ENCODE measurements at regions not wholly inside any gene's neighbourhood (a gene's known extent, or its start where the extent isn't known, plus 50 kb on each side); places are given as distances from the start of the nearest gene placed in this dataset.
"Not testable (repeated sequence)": the region's sequence is repeated elsewhere in the genome, so short reads cannot be mapped to it uniquely, and the experiment has no call there.

DNA sequence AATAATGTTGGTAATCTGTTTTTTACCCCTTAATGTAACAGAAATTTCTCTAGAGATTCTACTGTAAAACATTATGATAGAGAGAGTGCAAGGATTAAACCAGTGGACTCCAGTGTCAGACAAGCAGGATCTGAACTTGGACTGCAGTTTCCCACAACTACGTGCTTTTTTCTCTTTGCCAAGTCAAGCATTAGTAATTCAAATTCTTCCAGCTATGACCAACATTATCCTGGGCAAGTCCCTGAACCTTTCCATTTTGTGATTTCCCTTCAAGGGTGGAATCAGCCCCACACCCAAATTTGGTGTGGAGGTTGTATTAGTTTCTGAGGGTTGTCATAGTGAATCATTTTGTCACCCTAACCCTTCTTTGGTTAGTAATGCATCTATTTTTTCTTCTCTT, 482.0 kb downstream of the ZNF516 start:
- DNase-seq (ENCODE audit: low spot score): no peak

DNA sequence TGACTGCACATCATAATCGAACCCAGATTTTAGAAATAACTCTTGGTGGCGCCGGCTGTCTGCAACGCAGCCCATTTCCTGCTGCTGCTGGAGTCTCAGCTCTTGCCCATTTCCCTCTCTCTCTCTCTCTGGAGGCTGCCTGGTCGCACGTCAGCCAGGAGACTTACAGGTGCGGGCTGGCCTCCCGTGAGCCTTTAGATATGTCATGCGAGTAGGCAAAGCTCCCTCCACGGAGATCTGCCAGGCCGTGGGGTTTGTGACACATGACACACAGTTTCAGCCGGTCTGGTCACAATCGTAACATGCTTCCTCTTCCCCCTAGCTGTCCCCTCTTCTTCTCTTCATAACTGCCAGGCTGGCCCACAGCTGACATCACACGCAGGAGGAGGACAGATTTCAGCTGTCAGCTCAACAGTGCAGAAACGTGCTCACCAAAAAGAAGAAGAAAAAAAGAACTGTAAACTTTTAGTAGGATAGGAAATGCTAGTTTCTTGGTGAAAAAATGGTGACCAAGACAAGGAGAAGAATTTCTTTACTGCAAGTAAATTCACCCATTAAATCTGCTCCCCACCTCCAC, 489.3 kb downstream of the ZNF516 start:
- DNase-seq (ENCODE audit: low spot score): no peak

DNA sequence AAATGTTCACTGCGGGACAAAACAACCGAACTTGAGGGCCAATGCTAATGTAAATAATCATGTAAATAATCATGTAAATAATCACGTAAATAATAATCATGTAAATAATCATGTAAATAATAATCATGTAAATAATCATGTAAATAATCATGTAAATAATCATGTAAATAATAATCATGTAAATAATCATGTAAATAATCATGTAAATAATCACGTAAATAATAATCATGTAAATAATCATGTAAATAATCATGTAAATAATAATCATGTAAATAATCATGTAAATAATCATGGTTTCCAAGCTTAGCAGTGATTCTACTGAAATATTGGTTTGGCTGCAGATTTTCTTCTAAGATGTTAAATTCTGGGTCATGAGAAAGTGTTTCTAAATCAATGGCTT, 507.1 kb downstream of the ZNF516 start:
- not testable (repeated sequence) for DNase-seq (ENCODE audit: low spot score)

DNA sequence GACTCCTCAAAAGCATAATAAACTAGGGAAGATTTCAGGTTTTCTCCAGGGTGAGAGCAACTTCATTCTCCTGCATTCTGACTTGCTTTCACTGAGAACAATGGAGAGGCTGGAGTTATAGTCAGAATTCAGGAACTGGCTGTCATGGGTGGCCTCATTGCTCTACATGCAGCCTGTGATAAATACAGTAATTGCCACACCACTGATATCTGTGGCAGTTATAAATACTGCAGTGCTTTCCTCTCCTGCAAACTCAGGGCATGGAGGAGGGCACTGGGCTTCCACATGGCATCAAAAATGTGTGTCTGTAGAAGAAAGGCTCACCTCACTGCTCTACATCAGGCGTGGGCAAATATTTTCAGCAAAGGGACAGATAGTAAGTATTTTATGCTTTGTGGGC, 510.2 kb downstream of the ZNF516 start:
- DNase-seq (ENCODE audit: low spot score): no peak

DNA sequence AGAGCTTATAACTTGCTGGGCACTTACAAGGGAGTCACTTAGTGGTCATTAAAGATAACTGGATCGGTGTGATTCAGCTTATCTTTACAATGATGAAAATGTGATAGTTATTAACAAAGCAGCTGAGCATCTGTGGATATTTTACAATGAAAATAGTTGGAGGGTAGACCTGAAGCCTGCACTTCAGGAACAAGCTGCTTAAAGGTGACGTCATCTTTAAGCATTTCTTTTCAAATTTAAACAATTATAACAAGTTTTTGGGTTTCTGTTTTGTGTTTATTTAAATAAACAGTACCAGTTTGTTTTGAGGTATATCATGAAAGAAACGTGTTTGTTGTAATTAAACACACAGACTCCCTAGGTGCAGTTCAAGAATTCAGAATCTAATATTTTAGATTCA, 513.9 kb downstream of the ZNF516 start:
- DNase-seq (ENCODE audit: low spot score): no peak

DNA sequence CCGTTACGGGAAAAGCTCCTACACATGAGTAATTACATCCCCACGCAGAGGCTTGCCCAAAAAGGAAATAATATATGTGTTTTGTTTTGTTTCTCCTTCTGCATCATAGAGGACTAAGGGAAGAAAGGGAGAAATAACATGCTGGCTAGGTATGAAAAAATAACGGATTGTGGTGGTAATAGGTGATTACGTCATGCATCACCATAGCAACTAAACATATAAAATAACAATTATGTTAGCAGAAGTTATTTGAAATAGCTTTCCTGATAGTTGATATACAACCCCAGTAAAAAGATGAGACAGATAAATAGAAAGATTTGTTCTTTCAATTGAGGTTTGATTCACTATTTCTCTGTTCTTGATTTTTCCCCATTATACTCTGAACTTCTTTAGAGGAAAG, 518.0 kb downstream of the ZNF516 start:
- DNase-seq (ENCODE audit: low spot score): no peak

DNA sequence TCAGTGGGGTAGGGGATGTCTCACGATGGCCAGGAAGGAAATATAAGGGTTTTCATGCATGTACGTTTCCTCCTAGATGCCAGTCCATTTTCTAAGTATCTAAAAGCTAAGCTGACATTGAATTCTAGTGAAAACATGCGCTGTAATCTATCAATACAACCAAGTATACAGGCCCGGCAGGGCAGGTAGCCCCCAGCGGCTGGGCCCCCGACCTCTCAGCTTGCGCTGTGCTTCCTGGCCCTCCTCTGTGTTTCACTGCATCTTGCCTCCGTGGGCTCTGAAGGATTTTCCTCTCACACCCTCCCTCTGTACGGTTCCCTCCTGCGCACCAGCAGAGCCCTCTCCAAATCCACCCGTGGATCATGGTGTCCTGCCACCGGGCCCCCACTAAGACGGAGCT, 524.8 kb downstream of the ZNF516 start:
- DNase-seq (ENCODE audit: low spot score): no peak

DNA sequence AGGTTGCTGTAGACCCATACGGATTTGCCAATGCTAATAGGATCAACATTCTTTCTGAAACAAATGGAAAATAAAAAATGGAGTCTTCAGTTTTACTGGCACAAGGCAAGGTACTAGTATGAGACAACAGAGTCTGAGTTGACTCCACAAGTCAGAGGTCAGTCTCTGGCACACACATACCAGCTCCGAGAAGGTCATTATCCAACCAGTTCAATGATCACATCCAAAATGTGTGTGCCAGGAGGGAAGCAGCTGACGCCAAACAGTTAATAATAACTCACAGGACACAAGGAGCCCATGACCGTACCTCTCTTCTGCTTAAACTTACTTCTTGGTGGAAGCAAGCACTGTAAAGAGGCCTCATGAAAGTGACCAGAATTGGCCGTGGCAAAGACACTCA, 528.6 kb downstream of the ZNF516 start:
- DNase-seq (ENCODE audit: low spot score): no peak

DNA sequence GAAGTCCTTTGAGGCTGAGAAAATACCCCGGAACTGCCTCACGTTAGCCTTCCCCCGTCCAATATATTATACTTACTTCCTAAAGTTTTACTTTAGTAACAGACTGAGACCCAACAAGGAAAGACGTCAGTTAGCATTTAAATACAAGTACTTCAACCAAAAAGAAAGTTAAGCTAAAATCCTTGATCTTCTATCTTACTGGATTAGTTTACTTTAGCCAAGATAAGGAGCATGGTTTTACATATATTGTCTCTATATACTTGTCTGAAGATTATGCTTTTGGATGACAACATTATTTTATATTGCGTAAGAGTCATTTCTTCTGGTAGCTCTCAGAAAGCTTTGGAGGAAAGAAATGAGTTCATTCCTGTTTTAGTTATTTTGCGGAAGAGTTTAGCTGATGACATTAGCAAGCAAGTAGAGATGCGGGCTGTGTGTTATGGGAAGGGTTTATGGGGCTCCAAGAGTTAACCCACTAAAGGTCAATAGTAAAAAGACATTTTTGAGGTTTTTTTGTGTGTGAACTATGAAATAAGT, 532.9 kb downstream of the ZNF516 start:
- DNase-seq (ENCODE audit: low spot score): no peak

DNA sequence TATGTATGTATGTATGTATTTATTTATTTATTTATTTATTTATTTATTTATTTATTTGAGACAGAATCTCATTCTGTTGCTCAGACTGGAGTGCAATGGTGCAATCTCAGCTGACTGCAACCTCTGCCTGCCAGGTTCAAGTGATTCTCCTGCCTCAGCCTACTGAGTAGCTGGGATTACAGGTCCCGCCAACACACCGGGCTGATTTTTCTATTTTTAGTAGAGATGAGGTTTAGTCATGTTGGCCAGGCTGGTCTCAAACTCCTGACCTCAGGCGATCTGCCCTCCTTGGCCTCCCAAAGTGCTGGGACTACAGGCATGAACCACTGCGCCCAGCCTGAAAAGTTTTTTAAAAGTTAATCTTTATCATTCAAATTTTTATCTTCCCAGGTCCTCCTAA, 532.9 kb upstream of the SMIM21 start:
- DNase-seq (ENCODE audit: low spot score): not testable (repeated sequence)

DNA sequence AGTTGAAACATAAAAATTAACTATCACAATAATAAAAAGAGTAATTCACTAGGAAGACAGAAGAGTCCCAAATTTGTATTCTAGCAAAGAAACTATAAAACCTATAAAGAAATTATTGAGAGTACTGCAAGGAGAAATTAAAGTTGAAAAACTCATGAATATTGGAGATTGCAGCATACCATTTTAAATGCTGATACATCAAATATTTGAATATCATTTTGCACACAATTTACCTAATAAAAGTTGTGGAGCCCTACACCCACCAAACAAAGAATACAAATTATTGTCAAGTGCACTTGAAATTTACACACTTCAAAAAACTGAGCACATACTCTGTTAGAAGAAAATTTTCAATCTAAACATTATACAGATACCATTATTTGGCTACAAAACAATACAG, 531.6 kb upstream of the SMIM21 start:
- no peak for DNase-seq (ENCODE audit: low spot score)

DNA sequence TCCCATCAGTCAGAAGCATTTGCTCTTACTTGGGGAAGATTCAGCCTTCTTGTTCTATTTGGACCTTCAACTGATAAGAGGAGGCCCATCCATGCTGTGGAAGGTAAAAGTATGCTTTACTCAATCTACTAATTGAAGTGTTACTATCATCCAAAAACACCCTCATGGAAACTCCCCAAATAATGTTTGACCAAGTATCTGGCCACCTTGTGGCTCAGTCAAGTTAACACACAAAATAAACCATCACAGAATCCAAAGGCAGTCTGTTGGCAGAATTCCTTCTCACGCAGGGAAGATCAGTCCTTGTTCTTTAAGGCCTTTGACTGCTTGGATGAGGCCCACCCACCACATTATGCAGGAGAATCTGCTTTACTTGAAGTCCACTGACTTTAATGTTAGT, 531.2 kb upstream of the SMIM21 start:
- DNase-seq (ENCODE audit: low spot score): no peak

DNA sequence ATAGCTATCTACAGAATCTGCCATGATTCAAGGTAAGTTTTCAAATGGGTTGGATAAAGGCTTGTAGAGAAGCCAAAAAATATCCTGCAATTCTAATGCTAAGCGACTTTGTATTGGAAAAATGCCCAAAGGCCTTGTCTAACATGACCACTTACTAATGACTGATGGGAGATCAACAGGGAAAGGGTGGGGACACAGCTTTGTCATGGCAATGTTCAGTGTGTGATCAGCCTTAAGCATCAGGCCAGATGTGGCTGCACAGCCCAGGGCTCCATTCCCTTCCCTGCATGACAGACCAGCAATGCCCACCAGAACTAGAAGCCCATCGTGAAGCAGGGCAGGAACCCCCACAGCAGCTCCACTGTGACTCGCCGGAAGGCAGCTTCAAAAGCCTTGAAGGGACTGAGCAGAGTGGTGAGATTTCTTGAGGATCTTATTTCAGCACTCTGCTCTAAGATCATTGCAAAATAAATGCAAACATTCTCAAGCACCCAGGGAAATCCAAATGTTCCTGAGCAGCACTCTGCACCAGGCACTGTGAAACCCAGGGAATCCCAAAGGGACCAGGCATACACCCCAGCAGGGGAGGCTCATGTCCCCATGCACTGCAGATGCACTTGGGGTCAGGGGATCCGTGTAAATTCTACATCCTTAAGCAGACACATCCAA, 517.9 kb upstream of the SMIM21 start:
- DNase-seq (ENCODE audit: low spot score): no peak

DNA sequence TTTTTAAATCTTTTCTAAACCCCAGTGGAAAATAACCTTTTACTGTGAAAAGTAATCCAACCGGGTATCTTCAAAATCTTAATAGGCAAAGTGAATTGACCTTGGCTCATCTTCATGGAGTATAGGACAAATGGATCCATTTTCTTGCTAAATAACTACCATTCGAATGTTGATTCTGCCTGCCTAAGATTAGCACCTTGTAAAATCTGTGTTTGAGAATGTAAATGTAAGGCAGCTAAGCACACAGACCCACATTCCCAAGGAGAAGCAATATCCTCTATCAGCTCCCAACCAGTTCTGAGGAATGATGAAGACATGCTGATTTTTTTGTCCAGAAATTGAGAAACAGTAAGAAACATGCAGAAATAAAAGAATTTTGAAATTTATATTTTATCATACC, 509.8 kb upstream of the SMIM21 start:
- DNase-seq (ENCODE audit: low spot score): no peak

DNA sequence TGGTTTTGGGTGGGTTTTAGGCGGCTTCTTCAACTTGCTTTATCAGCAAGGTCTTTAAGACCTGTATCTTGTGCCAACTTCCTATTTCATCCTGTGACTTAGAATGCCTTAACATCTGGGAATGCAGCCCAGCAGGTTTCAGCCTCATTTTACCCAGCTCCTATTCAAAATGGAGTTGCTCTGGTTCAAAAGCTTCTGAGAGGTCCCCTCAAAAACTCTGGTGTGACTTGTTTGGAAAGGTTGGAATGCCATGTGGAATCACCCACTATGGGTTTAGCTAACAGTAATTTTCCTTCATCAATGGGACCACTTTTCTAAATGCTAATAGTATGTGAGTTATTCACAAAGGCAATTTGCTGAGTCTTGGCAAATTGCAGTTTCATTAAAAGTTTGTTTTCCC, 509.4 kb upstream of the SMIM21 start:
- DNase-seq (ENCODE audit: low spot score): no peak

DNA sequence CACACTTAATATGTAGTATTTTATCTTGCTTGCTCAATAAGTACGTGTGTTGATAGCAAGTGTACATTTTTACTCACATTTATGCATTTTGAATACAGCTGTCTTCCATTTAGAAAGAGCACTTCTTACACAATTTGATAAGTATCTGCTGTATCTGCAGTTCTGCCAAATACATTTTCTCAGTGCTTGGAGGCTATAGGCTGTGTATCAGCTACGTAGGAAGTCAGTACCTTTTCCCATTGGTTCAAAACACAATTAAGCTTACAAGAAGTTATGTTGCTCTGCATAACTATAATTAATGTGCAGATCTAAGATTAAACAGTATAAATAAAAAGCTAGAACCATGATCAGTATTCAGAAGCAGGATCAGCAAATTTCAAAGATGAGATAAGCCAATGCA, 503.6 kb upstream of the SMIM21 start:
- DNase-seq (ENCODE audit: low spot score): no peak

DNA sequence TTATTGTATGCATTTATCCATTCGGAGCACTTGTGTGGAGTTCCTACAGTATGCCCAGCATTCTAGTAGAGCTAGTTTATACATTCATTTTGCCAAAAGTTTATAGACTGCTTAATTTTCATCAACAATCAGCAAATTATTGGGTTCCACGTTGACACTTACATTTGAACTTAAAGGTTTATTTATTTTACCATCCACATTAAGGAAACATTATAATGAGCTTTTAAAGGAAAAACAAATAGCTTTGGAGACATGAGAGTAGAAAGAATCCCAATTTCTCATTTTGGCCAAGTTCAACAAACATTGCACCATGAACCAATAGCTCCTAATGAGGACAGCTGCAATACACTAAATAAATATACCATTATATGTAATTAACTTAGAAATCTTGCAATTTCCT, 501.2 kb upstream of the SMIM21 start:
- no peak for DNase-seq (ENCODE audit: low spot score)

DNA sequence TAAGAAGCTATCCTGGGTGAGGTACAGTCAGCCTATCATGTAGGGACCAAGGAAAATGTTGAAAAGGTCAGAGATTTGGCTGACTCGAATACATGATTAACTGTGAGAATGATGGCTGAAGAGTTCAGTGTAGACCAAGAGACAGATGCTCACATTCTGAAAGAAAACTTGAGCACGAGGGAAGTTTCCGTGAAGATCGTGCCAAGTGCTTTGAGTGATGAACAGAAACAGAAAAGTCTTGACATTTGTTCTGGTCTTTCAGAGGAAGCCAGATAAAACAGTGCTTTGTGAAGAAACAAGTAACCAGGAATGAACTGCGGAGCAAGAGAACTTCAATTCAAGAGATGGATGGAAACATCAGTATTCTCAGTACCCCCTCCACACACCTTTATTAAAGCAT, 500.3 kb upstream of the SMIM21 start:
- no peak for DNase-seq (ENCODE audit: low spot score)

DNA sequence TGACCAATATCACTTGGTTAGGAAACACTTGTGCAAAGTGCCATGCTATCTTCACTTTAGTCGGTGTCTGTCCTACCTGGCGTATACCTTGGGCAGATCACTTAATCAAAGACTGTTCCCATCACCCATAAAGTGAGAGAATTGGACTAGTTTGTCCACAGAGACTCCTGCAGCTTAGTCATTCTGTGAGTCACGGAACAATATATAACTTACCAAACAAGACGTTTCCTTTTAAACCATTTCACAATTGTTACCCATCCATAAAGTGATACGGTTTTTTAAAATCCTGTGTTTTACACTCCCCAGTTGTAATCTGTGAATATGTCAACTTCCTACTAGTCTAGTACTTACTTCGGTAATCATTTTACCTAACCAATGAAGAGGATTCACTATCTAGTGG, 499.3 kb upstream of the SMIM21 start:
- DNase-seq (ENCODE audit: low spot score): no peak

DNA sequence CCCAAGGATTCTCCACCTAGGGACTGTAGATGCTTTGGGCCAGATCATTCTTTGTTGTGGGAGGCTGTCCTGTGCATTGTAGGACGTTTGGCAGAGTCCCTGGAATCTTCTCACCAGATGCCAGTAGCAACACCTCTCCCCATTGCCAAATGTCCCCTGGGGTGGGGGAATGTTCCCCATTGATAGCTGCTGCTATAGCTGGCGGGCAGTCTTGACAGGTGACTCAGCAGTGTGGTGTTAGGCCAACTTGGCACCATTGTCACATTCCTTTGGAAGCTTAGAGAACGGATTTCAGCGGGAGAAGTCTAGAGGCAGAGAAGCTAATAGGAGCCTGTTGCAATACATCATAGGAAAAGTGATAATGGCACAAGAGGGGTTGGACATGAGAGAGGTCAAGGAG, 495.7 kb upstream of the SMIM21 start:
- no peak for DNase-seq (ENCODE audit: low spot score)

DNA sequence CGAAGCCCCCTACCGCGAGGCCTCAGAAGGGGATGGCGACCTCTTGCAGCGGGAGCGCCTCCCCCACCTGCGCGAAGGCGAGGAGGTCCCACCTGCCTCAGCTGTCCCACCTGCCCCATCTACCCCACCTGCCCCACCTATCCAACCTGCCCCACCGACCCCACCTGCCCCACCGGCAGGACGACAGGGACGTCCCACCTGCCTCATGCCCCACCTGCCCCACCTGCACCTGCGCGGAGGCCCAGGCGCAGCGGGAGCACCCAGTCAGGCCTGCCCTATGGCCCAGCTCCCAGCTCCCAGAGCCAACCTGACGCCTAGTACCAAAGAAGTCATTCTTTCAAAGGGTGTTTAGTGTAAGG, 489.1 kb upstream of the SMIM21 start:
- no peak for DNase-seq (ENCODE audit: low spot score)

DNA sequence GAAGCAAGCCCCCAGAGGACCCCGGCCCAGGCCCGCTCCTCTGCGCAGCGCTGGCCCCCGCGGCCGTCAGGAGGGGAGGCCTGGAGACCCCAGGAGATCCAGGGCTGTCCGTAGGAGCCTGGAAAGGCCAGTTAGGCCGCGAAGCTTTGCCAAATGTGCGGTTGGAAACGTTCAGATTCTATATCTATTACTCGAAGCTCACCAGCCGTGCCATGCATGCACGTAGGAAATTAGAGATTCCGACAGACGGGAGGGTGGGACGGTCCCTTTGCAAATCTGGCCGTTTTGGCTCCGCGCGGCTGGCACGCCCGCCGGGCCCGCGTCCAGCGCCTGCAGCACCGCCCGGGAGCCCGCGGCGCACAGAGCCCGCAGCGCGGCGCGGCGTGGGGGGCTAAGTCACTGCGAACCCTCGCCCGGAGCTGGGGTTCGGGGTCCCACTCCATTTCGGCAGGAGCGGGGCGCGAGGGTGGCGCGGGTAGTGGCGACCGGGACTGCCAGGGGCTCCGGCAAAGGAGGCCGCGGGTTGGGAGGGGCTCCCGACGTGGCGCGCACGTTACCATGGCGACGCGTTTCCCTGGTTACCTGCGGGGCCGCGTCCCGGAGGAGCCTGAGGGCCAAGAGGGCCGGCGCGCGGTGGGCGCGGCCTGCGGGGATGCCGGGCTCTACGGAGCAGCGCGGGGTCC, 488.6 kb upstream of the SMIM21 start:
- DNase-seq (ENCODE audit: low spot score): no peak

DNA sequence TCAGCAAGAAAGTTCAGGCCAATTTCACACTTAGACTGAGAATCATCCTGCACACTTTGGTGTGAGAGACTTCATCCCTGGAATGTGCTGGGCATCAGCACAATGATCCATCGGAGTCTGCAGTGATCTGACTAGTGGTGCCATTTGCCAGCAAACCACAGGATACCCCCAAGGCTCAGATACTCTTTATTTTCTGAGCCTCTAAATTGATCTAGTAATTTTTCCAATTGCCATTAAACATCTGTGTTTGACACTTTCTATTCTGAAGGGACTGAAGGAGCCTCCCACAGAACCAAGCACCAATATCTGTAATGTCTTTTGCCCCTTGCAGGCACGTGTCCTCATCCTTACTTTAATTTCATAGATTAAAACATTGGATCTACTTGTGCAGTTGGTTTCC, 485.3 kb upstream of the SMIM21 start:
- DNase-seq (ENCODE audit: low spot score): no peak

DNA sequence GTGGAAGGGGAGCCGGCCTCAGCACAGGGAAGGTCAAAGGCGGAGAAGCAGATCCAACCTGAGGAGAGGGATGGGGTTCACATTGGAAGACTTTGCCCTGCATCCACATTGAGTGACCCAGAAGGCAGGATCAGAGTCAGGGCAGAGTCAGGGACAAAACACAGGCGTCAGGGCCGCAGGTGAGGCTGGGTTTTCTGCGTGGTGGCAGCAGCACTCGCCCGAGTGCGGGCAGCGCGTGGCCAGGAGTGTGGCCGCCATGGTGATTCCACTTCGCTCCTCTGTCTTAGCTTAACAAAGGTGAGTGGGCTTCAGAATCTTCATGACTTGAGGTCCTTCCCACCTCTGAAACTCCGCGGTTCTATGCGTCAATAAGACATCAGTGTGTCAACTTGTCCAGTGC, 476.9 kb upstream of the SMIM21 start:
- no peak for DNase-seq (ENCODE audit: low spot score)

Measured in CD4-positive, alpha-beta T cell treated with Interleukin-2 at 100 ng/mL for 4 hours (primary cell).